ENCODE measurements at regions not wholly inside any gene's neighbourhood (a gene's known extent, or its start where the extent isn't known, plus 50 kb on each side); places are given as distances from the start of the nearest gene placed in this dataset.
"Not testable (repeated sequence)": the region's sequence is repeated elsewhere in the genome, so short reads cannot be mapped to it uniquely, and the experiment has no call there.

GRCh38 chr15:35695003-35695402, 149.0 kb upstream of the DPH6 start:
- no peak for DNase-seq (ENCODE audit: low read depth)

- peak; percentile 73 for DNase-seq (ENCODE audit: low read depth)
Observed at GRCh38 chr15:35696767-35697231, 150.8 kb upstream of the DPH6 start.

- DNase-seq (ENCODE audit: low read depth), result peak; percentile 33
Observed at GRCh38 chr15:35697549-35698299, 151.8 kb upstream of the DPH6 start.

- no peak for DNase-seq (ENCODE audit: low read depth)
Observed at GRCh38 chr15:35698331-35698730, 152.4 kb upstream of the DPH6 start.

- no peak for DNase-seq (ENCODE audit: low read depth)
Observed at GRCh38 chr15:35698966-35699575, 153.1 kb upstream of the DPH6 start.

- not testable (repeated sequence) for DNase-seq (ENCODE audit: low read depth)
Observed at GRCh38 chr15:35700091-35700593, 154.2 kb upstream of the DPH6 start.

- DNase-seq (ENCODE audit: low read depth), result no peak
Observed at GRCh38 chr15:35701402-35702046, 155.6 kb upstream of the DPH6 start.

- no peak for DNase-seq (ENCODE audit: low read depth)
Observed at GRCh38 chr15:35702946-35703495, 157.1 kb upstream of the DPH6 start.

- no peak for DNase-seq (ENCODE audit: low read depth)
Observed at GRCh38 chr15:35705030-35705883, 159.3 kb upstream of the DPH6 start.

GRCh38 chr15:35705884-35706585, 160.1 kb upstream of the DPH6 start:
- no peak for DNase-seq (ENCODE audit: low read depth)

GRCh38 chr15:35712956-35713355, 167.0 kb upstream of the DPH6 start:
- DNase-seq (ENCODE audit: low read depth), result no peak

- peak; percentile 46 for DNase-seq (ENCODE audit: low read depth)
Observed at GRCh38 chr15:35713733-35714132, 167.8 kb upstream of the DPH6 start.

GRCh38 chr15:35717721-35718120, 171.8 kb upstream of the DPH6 start:
- no peak for DNase-seq (ENCODE audit: low read depth)

- no peak for DNase-seq (ENCODE audit: low read depth)
Observed at GRCh38 chr15:35720019-35720418, 174.1 kb upstream of the DPH6 start.

GRCh38 chr15:35720984-35721383, 175.0 kb upstream of the DPH6 start:
- DNase-seq (ENCODE audit: low read depth), result no peak

GRCh38 chr15:35721751-35722150, 175.8 kb upstream of the DPH6 start:
- DNase-seq (ENCODE audit: low read depth), result no peak

- no peak for DNase-seq (ENCODE audit: low read depth)
Observed at GRCh38 chr15:35722501-35722900, 176.5 kb upstream of the DPH6 start.

GRCh38 chr15:35723120-35723847, 177.3 kb upstream of the DPH6 start:
- no peak for DNase-seq (ENCODE audit: low read depth)

GRCh38 chr15:35723852-35724251, 177.9 kb upstream of the DPH6 start:
- no peak for DNase-seq (ENCODE audit: low read depth)

- no peak for DNase-seq (ENCODE audit: low read depth)
Observed at GRCh38 chr15:35724626-35725025, 178.7 kb upstream of the DPH6 start.

All from HS-5 (cell line).